ENCODE measurements at regions not wholly inside any gene's neighbourhood (a gene's known extent, or its start where the extent isn't known, plus 50 kb on each side); places are given as distances from the start of the nearest gene placed in this dataset.

DNA sequence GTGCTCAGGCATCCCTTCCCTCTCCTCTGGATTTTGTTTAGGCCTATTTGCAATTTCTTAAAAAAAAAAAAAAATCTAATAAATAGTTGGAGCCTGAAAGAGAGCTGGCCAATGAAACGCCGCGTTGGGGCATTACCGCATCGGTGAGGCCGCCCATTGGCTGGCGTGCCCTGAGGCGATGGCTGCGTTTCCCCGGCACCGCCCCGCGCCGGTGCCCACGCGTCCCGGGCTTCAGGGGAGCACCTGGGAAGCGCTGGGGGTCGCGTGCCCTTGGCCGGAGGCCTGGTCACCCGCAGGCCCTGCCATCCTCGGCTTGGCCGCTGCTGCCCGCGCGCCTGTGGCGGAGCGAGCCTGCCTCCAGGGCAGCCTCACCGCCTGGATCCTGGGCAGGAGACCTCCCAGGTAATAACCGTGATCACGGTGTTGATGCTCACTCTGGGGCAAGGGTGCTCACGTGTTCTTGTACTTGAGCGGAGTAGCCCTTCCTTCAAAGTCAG is 155.4 kb downstream of the NRN1 start:
- no peaks in the 10 kb centered on the region for H3K27me3 ChIP-seq (ENCODE audit: control insufficient read depth in 1 of 2, insufficient read depth in 2 of 2, low read length in 2 of 2)
- peaks cover 4% of the 10 kb centered on the region for H3K27me3 Mint-ChIP-seq
- peaks cover 5% of the 10 kb centered on the region for H3K4me1 Mint-ChIP-seq (ENCODE audit: low read depth)
- no peak overlapping the region for H3K27ac ChIP-seq (ENCODE audit: low read depth in 1 of 2, low read length in 2 of 2)
- TF ChIP-seq CTCF (IDR thresholded peaks at IDR 0.05) = no peak
- peak; percentile 99 for ATAC-seq (ENCODE audit: poor library complexity)
- DNase-seq = peak; percentile 40 to 84 (median 64)
- H3K4me3 ChIP-seq (ENCODE audit: low read length) = peak overlapping the region; percentile 48
- H3K9me3 Mint-ChIP-seq = no peaks in the 10 kb centered on the region
- no peaks in the 10 kb centered on the region for H3K36me3 ChIP-seq (ENCODE audit: insufficient read depth, low read length)
- H3K36me3 Mint-ChIP-seq (ENCODE audit: low read depth) = no peaks in the 10 kb centered on the region
- intact Hi-C loops (cut with DNase I, micrococcal nuclease) = loop anchor here in 1 of 2 experiments (5.0 kb wide), 1 partner anchor 41 kb away; no protein-coding TSS in a partner anchor
- H3K27ac Mint-ChIP-seq = peak overlapping the region; percentile 71
- no peaks in the 10 kb centered on the region for H3K9me3 ChIP-seq (ENCODE audit: control insufficient read depth in 1 of 2, insufficient read depth in 1 of 2, low read length in 2 of 2)
- POLR2A ChIA-PET = interaction anchor here (0.6 to 1.5 kb wide), 8 partner anchors 16 to 224 kb away, joined by 3 to 5 read pairs (median 3); no protein-coding TSS in a partner anchor
- peak overlapping the region; percentile 89 for H3K4me3 Mint-ChIP-seq
- CTCF ChIA-PET = interaction anchor here (1.2 kb wide), 1 partner anchor 17 kb away, joined by 3 read pairs; no protein-coding TSS in a partner anchor
- H3K4me1 ChIP-seq (ENCODE audit: insufficient read depth, low read length) = peaks cover 15% of the 10 kb centered on the region

GRCh38 chr6:5850848-5851255 is 155.9 kb downstream of the NRN1 start:
- H3K4me3 ChIP-seq (ENCODE audit: low read length) = peak overlapping the region; percentile 48
- no peaks in the 10 kb centered on the region for H3K9me3 ChIP-seq (ENCODE audit: control insufficient read depth in 1 of 2, insufficient read depth in 1 of 2, low read length in 2 of 2)
- no peaks in the 10 kb centered on the region for H3K36me3 Mint-ChIP-seq (ENCODE audit: low read depth)
- H3K9me3 Mint-ChIP-seq = no peaks in the 10 kb centered on the region
- DNase-seq (peak in 1 of 14 experiments; percentile 10), ATAC-seq (ENCODE audit: poor library complexity) (peak; percentile 55)
- H3K36me3 ChIP-seq (ENCODE audit: insufficient read depth, low read length) = no peaks in the 10 kb centered on the region
- H3K27me3 ChIP-seq (ENCODE audit: control insufficient read depth in 1 of 2, insufficient read depth in 2 of 2, low read length in 2 of 2) = no peaks in the 10 kb centered on the region
- intact Hi-C loops (cut with DNase I, micrococcal nuclease) = loop anchor here in 1 of 2 experiments (5.0 kb wide), 1 partner anchor 41 kb away; no protein-coding TSS in a partner anchor
- ChIA-PET CTCF (no interaction called here), POLR2A (interaction anchor here (0.6 to 1.5 kb wide), 6 partner anchors 17 to 223 kb away, joined by 3 to 5 read pairs (median 3); no protein-coding TSS in a partner anchor)
- H3K4me1 ChIP-seq (ENCODE audit: insufficient read depth, low read length) = peaks cover 15% of the 10 kb centered on the region
- no peak overlapping the region for H3K27ac ChIP-seq (ENCODE audit: low read depth in 1 of 2, low read length in 2 of 2)
- peak overlapping the region; percentile 71 for H3K27ac Mint-ChIP-seq
- TF ChIP-seq CTCF (IDR thresholded peaks at IDR 0.05) = no peak
- peak overlapping the region; percentile 89 for H3K4me3 Mint-ChIP-seq
- H3K4me1 Mint-ChIP-seq (ENCODE audit: low read depth) = peaks cover 5% of the 10 kb centered on the region
- H3K27me3 Mint-ChIP-seq = peaks cover 4% of the 10 kb centered on the region

- peaks cover 14% of the 10 kb centered on the region for H3K4me1 ChIP-seq (ENCODE audit: insufficient read depth, low read length)
- H3K27me3 ChIP-seq (ENCODE audit: control insufficient read depth in 1 of 2, insufficient read depth in 2 of 2, low read length in 2 of 2) = no peaks in the 10 kb centered on the region
- TF ChIP-seq CTCF (IDR thresholded peaks at IDR 0.05) = no peak
These were observed 159.8 kb downstream of the NRN1 start for GRCh38 chr6:5846889-5847288.

More at GRCh38 chr6:5846889-5847288, 159.8 kb downstream of the NRN1 start:
- Histone ChIP-seq H3K4me3 (ENCODE audit: low read length) (no peak overlapping the region), H3K36me3 (ENCODE audit: insufficient read depth, low read length) (no peaks in the 10 kb centered on the region), H3K9me3 (ENCODE audit: control insufficient read depth in 1 of 2, insufficient read depth in 1 of 2, low read length in 2 of 2) (no peaks in the 10 kb centered on the region), H3K27ac (ENCODE audit: low read depth in 1 of 2, low read length in 2 of 2) (no peak overlapping the region)
- Mint-ChIP-seq H3K9me3 (peaks cover 3% of the 10 kb centered on the region), H3K27me3 (peaks cover 3% of the 10 kb centered on the region), H3K36me3 (ENCODE audit: low read depth) (no peaks in the 10 kb centered on the region), H3K27ac (no peak overlapping the region), H3K4me3 (no peak overlapping the region), H3K4me1 (ENCODE audit: low read depth) (peaks cover 4% of the 10 kb centered on the region)
- intact Hi-C loops (cut with DNase I, micrococcal nuclease) = no loop called here
- ATAC-seq (ENCODE audit: poor library complexity) (no peak), DNase-seq (no peak)
- POLR2A ChIA-PET = no interaction called here
- CTCF ChIA-PET = no interaction called here

Measured in CD4-positive, alpha-beta T cell (primary cell).